MCF 10A (cell line): ENCODE measurements at regions not wholly inside any gene's neighbourhood (a gene's known extent, or its start where the extent isn't known, plus 50 kb on each side); places are given as distances from the start of the nearest gene placed in this dataset.

Experiments used
- BruUV-seq: library from RNA; stranded (reverse); fragments of 400-500 nt; replicated peaks from 2 replicates; lab custom pipeline; 2021; lab: Mats Ljungman, UMichigan
- CTCF ChIA-PET: fragments of 300-600 bp; sonication (Branson Sonifier 250); formaldehyde crosslinking; extraction: SDS; loops from one replicate; lab custom pipeline; 2021; ENCODE audit warnings: antibody characterized with exemption, inconsistent platforms; lab: Yijun Ruan, JAX
- POLR2A ChIA-PET: fragments of 300-600, 350-650 bp; sonication (Branson Sonifier 250); formaldehyde crosslinking; extraction: SDS; loops from one replicate; lab custom pipeline; 2020; ENCODE audit warnings: antibody characterized with exemption, inconsistent platforms; lab: Yijun Ruan, JAX
- DNase-seq: peaks from one replicate; pipeline ENCODE4 v3.0.0-alpha.2; 2018; ENCODE audit not compliant: unreplicated experiment
- H3K27ac Mint-ChIP-seq: one replicate; pipeline ENCODE4 v1.8.0; 2022; ENCODE audit warnings: mild to moderate bottlenecking, low read depth, mixed read lengths; ENCODE audit not compliant: unreplicated experiment
- H3K27me3 Mint-ChIP-seq: one replicate; pipeline ENCODE4 v1.8.0; 2022; ENCODE audit warnings: mixed read lengths; ENCODE audit not compliant: insufficient read depth, unreplicated experiment
- H3K36me3 Mint-ChIP-seq: one replicate; pipeline ENCODE4 v1.8.0; 2022; ENCODE audit warnings: mild to moderate bottlenecking, moderate library complexity, mixed read lengths; ENCODE audit not compliant: insufficient read depth, unreplicated experiment
- H3K4me1 Mint-ChIP-seq: one replicate; pipeline ENCODE4 v1.8.0; 2022; ENCODE audit warnings: mixed read lengths; ENCODE audit not compliant: insufficient read depth, unreplicated experiment
- H3K4me3 Mint-ChIP-seq: one replicate; pipeline ENCODE4 v1.8.0; 2022; ENCODE audit warnings: mild to moderate bottlenecking, moderate library complexity, mixed read lengths; ENCODE audit not compliant: unreplicated experiment
- H3K9me3 Mint-ChIP-seq: one replicate; pipeline ENCODE4 v1.8.0; 2022; ENCODE audit warnings: mixed read lengths; ENCODE audit not compliant: unreplicated experiment
- CTCF ChIP-seq: fragments of 200-600 bp; IDR thresholded peaks from one replicate; pipeline ENCODE4 v1.8.0; 2022; ENCODE audit warnings: antibody characterized with exemption, mild to moderate bottlenecking; ENCODE audit not compliant: unreplicated experiment
- intact Hi-C: fragments of 100-400 bp; cut with micrococcal nuclease; formaldehyde crosslinking; loops from 2 replicates; pipeline ENCODE4 v1.14.1; 2022

GRCh38 chr15:97052513-97052912 is 722.0 kb downstream of the NR2F2 start:
- no peaks in the 10 kb centered on the region for H3K9me3 Mint-ChIP-seq
- no peaks in the 10 kb centered on the region for H3K4me1 Mint-ChIP-seq
- no peak for DNase-seq
- H3K36me3 Mint-ChIP-seq, result no peaks in the 10 kb centered on the region
- no peaks in the 10 kb centered on the region for H3K27me3 Mint-ChIP-seq
- no peak overlapping the region for H3K4me3 Mint-ChIP-seq
- no peak for TF ChIP-seq CTCF
- H3K27ac Mint-ChIP-seq, result no peak overlapping the region
- CTCF ChIA-PET, result no interaction called here
- POLR2A ChIA-PET, result interaction anchor here (0.5 kb wide), 1 partner anchor 716 kb away, joined by 3 read pairs; no protein-coding TSS in a partner anchor
- no TSS peak for BruUV-seq
- intact Hi-C loops, result no loop called here

GRCh38 chr15:97053635-97054034 is 723.1 kb downstream of the NR2F2 start:
- Mint-ChIP-seq H3K9me3 (no peaks in the 10 kb centered on the region), H3K27me3 (no peaks in the 10 kb centered on the region), H3K27ac (no peak overlapping the region), H3K4me1 (no peaks in the 10 kb centered on the region), H3K36me3 (no peaks in the 10 kb centered on the region), H3K4me3 (no peak overlapping the region)
- no TSS peak for BruUV-seq
- POLR2A ChIA-PET, result interaction anchor here (0.6 kb wide), 1 partner anchor 1199 kb away, joined by 3 read pairs; no protein-coding TSS in a partner anchor
- CTCF ChIA-PET, result interaction anchor here (0.7 kb wide), 1 partner anchor 349 kb away, joined by 3 read pairs; no protein-coding TSS in a partner anchor
- intact Hi-C loops, result no loop called here
- no peak for DNase-seq
- TF ChIP-seq CTCF, result no peak

- no peaks in the 10 kb centered on the region for H3K27me3 Mint-ChIP-seq
- no peak overlapping the region for H3K4me3 Mint-ChIP-seq
- no peaks in the 10 kb centered on the region for H3K4me1 Mint-ChIP-seq
- DNase-seq, result no peak
- CTCF ChIA-PET, result no interaction called here
- no peak overlapping the region for H3K27ac Mint-ChIP-seq
- intact Hi-C loops, result no loop called here
- no TSS peak for BruUV-seq
- TF ChIP-seq CTCF, result no peak
- no peaks in the 10 kb centered on the region for H3K36me3 Mint-ChIP-seq
- POLR2A ChIA-PET, result interaction anchor here (0.7 kb wide), 1 partner anchor 1944 kb away, joined by 3 read pairs; no protein-coding TSS in a partner anchor
- no peaks in the 10 kb centered on the region for H3K9me3 Mint-ChIP-seq
Measured at GRCh38 chr15:97057503-97057902, 727.0 kb downstream of the NR2F2 start.

GRCh38 chr15:97059281-97059680 is 728.8 kb downstream of the NR2F2 start:
- H3K4me1 Mint-ChIP-seq, result no peaks in the 10 kb centered on the region
- POLR2A ChIA-PET, result no interaction called here
- intact Hi-C loops, result no loop called here
- H3K27me3 Mint-ChIP-seq, result no peaks in the 10 kb centered on the region
- no peak overlapping the region for H3K27ac Mint-ChIP-seq
- H3K36me3 Mint-ChIP-seq, result no peaks in the 10 kb centered on the region
- no peak overlapping the region for H3K4me3 Mint-ChIP-seq
- no peaks in the 10 kb centered on the region for H3K9me3 Mint-ChIP-seq
- TF ChIP-seq CTCF, result no peak
- no TSS peak for BruUV-seq
- CTCF ChIA-PET, result no interaction called here
- no peak for DNase-seq
